TTC549 (cell line): ENCODE measurements at regions not wholly inside any gene's neighbourhood (a gene's known extent, or its start where the extent isn't known, plus 50 kb on each side); places are given as distances from the start of the nearest gene placed in this dataset.
"Not testable (repeated sequence)": the region's sequence is repeated elsewhere in the genome, so short reads cannot be mapped to it uniquely, and the experiment has no call there.

Experiments
- FAIRE-seq: peaks from 2 replicates; lab custom pipeline; 2012; peaks lifted over from hg19 to GRCh38; lab: Jason Lieb, UNC

GRCh38 chr3:115396801-115397200 lies 226.5 kb upstream of the GAP43 start:
- no peak for FAIRE-seq

DNA sequence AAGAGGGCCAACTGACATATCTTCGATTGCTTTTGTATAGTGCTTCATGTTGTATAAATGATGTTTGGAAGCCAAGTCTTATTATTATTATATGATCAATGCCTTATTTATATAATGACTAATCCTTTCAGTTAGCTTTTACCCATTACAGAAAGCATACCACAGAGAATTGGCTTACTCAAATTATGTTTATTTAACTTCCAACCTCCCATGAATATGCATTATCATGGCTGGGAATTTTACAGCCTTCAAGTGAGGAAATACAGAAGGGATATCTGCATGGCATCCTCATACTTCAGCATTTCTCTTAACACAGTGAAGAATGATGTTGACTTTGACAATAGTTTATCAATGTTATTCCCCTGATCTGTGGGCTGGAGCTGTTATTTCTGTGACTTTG lies 225.9 kb upstream of the GAP43 start:
- no peak for FAIRE-seq

DNA sequence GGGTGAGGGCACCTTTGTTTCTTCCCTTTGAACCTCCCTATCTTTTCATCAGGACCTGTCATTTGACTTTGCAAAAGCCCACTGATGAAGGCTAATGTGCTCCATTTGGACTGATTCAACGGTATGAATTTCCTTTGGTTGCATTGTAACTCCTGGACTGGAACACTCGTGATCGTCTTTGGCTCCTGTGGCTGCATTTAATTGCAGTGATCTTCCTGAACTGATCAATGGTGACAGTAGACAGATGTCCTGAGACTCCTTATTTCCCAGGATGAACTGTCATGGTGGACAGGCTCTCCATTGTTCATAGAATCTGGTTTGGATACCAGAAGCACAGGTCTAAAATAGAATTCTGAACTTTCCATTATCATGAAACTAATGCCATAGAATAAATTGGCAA lies 224.8 kb upstream of the GAP43 start:
- FAIRE-seq: no peak

DNA sequence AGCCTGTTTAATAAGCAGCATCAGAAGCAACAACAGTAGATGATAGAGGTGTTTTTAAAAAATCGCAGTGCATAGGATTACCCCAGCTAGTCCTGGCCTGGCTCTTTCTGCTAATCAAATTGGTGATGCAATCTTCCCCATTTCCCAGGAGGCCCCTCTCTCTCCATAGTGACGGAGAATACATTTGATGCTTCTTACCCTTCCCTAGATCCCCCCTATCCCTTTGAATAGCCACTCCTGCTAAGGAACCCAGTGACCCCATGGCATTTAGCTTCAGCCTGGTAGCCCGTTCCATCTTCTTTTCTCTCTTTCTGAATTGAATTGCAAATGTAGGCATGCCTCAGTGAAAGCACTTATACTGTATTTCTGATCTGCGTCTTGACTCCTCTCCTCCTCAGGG lies 223.6 kb upstream of the GAP43 start:
- FAIRE-seq: no peak

GRCh38 chr3:115401298-115401697 lies 222.0 kb upstream of the GAP43 start:
- no peak for FAIRE-seq

DNA sequence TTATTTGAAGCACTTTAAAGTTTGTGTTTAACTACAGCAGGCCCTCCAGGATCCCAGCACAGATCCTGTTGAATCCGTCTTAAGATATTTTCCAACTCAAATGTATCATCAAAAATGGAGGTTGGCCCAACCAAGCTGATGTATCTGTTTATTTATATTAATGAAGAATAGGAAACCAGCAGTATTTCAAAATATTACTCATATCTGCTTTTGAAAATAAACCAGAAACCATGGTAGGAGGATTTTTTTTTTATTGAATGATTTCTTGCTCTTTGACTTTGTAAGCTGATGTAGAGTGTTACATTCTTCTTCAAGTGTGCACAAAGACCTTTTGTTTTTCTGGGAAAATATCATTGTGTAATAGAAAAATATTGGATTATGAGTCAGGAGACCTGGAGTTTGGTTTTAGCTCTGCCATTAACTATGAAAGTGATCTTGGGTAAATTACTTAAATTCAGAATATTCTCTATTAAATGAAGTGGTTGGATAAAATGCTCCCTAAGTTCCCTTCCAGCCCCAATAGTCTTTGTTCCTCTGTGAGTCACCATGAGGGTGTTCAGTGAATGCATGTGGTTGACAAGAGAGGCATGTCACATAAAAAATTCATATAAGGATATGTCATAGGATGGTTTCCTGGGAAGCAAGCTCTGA lies 221.3 kb upstream of the GAP43 start:
- FAIRE-seq: no peak

DNA sequence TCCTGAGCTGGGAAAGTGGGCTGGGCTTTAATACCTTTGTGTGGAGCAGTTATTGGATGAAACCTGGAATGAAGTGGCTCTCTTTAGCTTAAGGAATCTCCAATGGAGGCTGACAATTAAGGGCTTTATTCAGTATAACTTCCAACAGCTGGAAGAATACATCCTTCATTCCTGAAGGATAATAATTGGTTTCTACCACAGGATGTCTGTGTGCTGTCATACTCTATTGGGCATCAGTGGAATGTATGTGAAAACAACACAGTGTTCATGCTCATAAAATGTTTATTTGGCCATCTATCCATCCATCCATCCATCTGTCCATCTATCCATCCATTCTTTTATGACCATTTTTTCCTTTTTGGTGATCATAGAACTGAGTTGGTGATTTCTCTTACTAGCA lies 220.7 kb upstream of the GAP43 start:
- no peak for FAIRE-seq

DNA sequence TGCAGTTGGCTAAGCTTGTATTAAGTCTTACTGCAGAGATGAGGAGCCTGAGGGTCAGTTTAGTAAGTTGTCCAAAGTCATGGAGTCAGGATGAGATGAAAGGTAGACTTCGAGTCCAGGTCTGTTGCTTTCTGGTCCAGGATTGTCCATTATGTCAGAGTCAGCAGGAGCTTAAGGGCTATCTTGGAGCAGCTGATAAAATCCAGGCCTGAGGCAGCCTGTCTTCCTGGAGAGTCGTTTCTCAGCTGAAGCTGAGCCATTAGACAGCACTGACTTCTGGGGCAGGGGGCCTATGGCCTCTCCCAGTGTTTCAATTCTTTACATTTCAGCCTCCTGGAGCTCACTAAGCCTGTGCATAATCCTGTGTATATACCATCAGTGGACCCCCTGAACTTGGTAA lies 219.5 kb upstream of the GAP43 start:
- FAIRE-seq: no peak

- no peak for FAIRE-seq
Observed at GRCh38 chr3:115409596-115409995, 213.7 kb upstream of the GAP43 start.

GRCh38 chr3:115414610-115415009 lies 208.7 kb upstream of the GAP43 start:
- FAIRE-seq: not testable (repeated sequence)

DNA sequence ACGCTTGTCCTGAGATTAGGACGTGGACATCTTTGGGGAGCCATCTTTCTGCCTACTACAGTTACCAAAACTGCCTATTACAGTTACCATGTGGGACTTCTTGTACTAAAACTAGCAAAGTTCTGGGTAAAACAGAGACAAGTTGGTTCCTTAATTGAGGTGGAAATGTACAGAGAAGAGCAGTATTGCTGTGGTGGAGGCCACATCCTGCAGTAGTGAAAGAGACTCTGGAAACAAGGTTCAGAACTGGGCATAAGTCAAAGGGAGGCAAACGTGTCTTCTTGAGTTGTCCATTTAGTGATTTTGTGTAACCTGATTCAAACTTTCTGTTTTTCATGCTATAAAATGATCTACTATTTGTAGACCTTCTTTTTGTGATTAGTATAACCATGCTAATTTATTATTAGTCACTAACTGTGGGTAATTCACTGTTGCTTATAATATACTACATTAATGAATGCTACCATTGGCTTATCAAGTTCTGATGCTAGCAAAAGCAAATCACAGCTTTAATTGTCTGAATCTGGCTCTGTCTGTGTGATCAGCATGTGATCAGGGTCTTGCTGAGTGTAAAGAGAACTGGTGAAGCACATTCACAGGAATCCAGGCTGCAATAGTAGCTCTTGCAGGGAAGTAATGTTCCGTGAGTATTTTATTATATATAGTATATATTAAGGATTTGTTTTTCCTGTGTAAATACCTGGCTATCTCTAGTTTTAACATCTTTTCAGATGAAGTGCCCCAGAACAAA lies 207.9 kb upstream of the GAP43 start:
- FAIRE-seq: no peak

GRCh38 chr3:115418583-115418982 lies 204.7 kb upstream of the GAP43 start:
- FAIRE-seq: no peak

GRCh38 chr3:115420086-115420485 lies 203.2 kb upstream of the GAP43 start:
- no peak for FAIRE-seq

- no peak for FAIRE-seq
Observed at GRCh38 chr3:115423170-115423569, 200.1 kb upstream of the GAP43 start.

DNA sequence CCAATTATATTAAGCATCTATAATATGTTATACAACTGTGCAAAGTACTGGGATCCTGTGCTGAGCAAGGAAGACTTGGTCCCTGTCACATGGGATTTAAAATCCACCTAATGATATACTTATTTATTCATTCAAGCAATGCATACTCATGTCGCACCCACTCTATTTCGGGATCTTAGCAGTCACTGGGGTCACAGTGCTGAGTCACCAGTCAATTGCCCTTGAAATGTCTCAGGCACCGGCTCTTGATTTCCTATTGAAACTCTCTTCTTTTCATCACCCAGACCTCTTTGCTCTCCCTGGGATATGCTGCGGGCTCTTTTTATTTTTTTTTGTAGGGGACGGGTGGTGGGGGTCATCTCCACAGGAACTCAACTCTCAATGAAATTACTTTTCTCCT lies 194.5 kb upstream of the GAP43 start:
- no peak for FAIRE-seq

- no peak for FAIRE-seq
Observed at GRCh38 chr3:115436767-115437301, 186.5 kb upstream of the GAP43 start.

- FAIRE-seq: no peak
Observed at GRCh38 chr3:115438799-115439198, 184.5 kb upstream of the GAP43 start.

GRCh38 chr3:115445559-115445958 lies 177.8 kb upstream of the GAP43 start:
- no peak for FAIRE-seq

GRCh38 chr3:115448851-115449250 lies 174.5 kb upstream of the GAP43 start:
- FAIRE-seq: no peak

DNA sequence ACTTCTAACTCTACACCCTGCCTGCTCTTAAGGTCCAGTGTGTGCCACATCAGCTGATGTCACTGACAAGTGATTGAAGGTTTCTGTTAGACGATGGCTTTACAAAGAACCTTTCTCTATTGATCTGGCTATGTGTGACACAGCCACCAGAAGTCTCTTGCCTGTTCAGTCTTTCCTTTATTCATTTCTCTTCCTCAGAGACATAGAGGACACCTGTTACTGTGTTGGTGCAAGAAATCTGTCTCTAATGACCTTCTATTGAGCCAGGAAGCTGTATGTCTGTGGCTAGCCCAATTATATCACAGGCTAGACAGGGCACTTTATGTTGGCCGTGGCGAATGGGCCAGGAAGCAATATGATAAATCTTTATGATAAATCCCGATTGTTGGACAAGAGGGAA lies 173.3 kb upstream of the GAP43 start:
- no peak for FAIRE-seq

GRCh38 chr3:115464036-115464435 lies 159.3 kb upstream of the GAP43 start:
- no peak for FAIRE-seq

DNA sequence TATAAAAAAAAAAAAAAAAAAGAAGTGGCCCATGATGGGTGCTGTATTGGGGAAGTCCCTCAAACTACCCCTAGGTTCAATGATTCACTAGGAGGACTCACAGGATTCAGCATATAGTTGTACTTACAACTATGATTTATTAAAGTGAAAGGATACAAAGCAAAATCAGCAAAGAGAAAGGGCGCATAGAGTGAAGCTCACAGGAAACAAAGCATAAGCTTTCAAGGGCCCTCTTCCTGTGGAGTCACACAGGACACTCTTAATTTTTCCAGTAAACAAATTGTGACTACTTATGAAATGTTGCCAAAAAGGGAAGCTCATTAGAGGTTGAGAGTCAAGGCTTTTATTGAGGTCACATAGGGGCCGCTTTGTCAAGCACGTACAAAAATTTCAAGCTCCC lies 153.7 kb upstream of the GAP43 start:
- no peak for FAIRE-seq

- FAIRE-seq: no peak
Observed at GRCh38 chr3:115470254-115470653, 153.1 kb upstream of the GAP43 start.
